DMS 273 (cell line): ENCODE measurements at regions not wholly inside any gene's neighbourhood (a gene's known extent, or its start where the extent isn't known, plus 50 kb on each side); places are given as distances from the start of the nearest gene placed in this dataset.

Experiments
- DNase-seq: peaks from one replicate; lab custom pipeline; 2025; ENCODE audit not compliant: unreplicated experiment; lab: John Stamatoyannopoulos, UW

DNA sequence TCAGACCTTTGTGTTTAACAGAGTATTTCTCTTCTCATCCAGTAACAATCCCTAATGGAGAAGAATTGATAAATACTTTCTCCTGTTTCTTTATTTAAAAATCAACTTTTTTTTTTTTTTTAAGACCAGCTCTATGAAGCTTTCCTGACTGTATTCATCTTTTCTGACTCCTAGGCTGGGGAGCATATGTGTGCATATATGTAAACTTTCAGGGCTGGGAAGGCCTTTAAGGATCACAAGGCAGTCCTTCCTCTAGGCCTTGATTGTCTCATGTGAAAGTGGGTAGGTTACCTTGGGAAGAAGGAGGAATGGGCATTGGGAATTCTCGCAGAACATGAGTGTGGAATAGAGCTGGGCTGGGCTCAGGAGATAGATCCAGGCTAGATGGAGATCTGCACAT, 292.9 kb upstream of the SALL1 start:
- DNase-seq: no peak

DNA sequence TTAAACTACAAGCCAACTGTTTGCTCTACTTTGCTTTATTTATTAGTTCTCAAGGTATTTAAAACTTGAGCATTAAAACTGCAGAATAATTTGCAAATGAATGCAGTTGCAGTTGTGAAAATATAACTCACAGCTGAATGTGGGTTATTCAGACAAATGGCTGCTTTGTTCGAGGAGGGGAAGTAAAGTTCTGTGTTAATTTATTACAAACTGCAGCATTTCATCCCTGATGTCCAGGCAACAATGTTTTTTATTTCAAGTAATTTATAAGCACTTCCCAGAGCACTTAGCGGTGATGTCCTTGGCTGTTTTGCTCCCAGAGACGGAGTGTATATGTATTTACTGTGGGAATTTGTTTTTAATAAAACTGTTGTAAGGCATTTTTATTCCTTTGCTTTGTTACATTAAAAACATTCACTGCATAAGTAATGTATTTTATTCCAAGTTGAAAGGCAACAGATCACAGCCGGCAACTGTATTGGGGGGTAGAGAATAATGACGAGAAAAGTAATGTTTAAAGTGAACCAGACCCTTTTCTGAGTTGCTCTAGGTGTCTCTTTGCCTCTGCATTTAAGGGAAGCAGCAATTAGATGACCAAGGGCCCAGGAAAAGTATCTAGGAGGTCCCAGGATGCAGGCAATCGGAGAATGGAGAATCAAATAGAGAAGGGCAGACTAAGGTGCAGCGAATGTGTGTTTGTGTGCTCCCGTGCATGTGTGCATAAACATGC, 291.2 kb upstream of the SALL1 start:
- DNase-seq: no peak

DNA sequence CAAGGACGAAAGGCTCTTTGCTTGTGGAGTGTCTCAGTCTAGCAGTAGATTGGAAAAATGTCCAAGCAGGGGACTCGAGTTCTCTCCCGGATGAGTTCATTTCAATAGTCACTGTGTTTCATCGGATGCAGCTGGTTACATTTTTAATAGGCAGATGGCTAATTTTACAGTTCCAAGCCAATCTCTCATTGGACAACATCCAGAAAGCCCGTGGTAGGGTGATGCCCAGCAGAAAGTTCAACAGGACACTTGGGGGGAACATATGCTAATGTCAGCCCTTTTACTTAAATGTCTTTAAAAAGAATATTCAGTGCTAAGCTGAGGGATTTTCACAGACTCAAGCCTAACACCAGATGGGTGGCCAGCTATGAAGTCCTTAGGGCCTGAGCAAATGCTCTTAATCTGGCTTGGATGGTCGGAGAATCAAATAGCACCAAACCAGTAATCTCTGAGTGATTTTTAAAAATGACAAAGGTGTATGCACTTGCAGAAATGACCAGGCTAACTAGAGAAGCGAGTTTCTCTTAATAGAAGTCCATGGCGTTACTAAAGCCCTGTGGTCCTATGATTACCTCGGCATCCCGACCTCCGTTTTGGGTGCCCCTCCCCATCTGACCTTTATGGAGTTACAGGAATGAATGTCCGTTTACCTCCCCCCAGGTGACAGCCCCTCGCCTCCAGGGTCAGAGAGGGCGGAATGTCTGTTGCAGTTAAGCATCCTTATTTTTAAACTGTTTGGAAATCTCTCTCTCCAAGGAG, 289.2 kb upstream of the SALL1 start:
- peak; percentile 76 for DNase-seq

DNA sequence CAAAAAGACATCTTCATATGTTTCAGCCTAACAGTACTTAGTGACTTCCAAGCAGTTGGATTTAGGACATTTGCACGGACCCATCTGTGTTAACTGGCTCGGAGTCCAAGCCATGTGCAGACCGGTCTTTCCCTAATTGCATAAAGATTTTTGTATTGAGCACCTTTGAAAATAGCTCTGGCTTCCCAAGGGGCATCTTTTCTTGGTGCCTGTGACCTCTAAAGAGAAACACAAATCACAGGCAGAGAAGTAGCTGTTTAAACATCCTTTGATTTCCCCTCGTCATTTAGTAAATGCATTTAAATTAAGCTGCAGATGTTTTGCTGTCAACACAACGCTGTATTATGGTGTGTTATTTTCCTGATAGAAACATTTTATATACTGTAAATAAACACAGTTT, 288.2 kb upstream of the SALL1 start:
- DNase-seq: peak; percentile 24

DNA sequence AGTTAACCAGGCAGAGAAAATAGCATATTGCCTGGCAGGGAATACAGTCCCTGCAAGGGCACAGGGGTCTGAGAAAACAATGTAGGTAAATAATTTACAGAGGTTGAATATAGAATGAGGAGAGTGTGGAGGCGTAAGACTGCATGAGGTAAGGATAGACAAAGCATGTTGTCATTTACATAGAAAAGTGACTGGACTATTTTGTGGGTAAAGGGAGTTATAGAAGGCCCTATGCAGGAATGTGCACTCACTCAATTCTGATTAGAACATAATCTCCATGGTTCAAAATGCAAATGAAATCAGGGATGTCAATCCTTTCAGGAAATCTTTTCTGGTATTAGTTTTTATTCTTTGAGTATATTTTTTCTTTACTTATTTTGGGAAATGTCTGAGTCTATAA, 285.7 kb upstream of the SALL1 start:
- no peak for DNase-seq

DNA sequence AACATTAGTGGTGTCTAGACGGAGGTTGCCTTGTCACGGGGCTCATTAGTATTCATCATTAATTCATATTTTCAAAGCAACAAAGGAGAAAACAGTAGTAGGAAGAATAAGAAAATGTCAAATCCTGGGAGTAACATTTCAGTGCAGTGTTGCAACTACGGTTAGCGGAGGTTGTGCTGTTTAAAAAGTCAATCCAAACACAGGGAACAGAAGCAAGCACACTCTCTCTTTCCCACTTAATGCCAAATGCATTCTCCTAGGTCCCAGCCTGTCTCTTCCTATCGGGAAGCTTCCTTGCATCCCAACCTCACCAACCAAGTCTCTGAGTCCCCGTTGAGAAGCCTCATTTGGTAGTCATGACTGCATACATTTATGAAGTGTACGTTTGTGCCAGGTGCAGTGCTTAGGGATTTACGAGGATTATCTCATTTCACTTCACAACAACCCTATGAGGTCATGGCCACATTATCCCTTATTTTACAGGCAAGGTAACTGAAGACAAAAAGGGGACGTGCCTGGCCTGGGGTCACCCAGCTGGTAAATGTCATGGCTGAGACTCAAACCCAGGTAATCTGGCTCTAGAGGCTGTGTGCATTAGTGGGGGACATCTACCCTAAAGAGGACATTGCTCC, 283.6 kb upstream of the SALL1 start:
- DNase-seq: no peak

DNA sequence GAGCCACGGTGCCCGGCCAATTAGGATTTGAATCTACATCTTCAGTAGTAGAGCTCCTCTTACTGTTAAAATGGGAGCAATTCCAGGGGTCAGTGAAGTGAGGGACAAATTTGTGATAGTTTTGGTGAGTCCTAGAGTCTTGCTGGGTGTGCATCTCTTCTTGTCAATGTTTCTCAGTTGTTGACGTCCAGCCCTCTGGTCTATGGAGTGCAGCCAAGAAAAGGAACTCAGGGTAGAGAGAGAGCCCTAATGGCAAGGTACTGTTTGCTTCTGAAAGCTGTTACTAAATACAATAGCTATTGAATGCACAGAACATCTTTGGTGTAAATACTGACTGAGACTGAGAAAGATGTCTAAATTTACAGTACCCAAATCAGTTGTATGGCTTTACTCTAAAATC, 282.5 kb upstream of the SALL1 start:
- no peak for DNase-seq

DNA sequence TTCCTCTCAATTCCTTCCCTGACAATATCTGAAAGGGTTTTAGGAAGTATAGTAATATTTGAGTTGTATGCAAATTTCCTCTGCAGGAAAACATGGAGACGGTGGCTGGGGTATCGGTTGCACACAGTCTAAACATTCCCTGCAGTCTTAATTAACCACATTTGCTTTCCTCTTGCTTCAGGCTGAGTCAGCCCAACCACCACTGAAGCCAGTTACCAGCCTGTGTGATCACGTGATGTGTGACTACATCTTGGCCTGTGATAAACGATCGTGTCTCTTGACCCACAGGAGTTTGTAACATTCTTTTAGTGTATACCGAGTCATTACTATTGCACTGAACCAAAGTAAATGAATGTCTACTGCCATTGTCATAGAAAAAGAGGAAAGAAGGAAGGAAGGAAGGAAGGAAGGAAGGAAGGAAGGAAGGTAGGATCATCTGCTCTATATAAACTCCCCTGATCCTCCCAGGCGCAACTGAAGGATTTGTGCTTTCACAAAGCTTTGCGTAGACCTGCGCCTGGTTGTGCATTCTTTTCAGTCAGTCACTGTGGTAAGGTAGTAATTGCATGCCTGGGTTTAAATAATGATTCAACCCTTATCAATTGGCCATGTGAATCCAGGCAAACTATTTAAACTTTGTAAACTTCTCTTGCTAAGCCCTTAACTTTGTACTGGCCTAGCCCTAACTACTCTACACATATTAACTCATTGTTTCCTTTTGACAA, 280.6 kb upstream of the SALL1 start:
- peak; percentile 51 for DNase-seq

DNA sequence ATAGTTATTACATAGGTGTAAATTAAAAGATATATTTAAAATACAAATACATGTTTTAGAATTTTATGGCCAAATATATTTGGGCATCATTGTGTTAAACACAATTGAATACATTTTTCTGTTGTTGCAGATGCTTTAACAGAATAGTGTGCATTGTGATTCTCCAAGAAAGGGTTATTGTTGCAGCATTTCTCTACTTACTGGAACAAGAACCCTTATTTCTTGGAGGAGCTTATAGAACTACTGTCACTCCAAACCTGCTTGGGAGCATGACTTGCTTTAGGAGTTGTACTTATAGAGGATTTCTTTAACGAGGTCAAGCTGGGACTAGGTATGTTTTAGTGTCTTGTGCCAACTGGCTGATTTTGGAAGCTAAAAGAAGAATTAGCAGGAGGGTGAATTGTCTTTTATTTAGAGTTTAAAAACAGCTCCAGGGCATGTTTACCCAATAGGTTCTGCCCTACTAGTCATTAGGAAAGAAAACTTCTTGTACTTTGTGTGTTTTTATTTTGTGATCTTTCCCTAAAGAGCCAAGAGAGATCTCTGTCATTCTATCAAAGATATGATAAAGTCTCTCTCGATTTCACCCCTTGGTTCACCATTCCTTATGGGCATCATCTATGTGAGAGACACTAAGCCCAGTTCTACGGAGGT, 279.8 kb upstream of the SALL1 start:
- no peak for DNase-seq

DNA sequence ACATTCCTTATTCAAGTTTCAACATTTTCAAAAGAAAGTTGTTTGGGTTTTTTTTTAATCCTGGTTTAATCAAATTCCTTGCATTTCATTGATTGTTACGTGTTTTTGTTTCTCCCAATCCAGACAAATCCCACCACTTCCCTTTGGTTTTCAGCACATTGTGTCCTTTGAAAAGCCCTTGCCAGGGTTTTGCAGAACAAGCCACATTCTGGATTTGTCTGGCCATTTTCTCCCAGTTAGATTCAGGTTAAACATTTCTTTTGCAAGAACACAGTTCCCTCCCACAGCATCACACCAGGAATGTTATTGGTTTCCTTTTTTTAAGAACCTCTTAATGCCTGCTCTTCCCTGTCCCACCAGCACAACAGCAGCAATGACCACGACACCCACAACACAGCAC, 278.0 kb upstream of the SALL1 start:
- no peak for DNase-seq

DNA sequence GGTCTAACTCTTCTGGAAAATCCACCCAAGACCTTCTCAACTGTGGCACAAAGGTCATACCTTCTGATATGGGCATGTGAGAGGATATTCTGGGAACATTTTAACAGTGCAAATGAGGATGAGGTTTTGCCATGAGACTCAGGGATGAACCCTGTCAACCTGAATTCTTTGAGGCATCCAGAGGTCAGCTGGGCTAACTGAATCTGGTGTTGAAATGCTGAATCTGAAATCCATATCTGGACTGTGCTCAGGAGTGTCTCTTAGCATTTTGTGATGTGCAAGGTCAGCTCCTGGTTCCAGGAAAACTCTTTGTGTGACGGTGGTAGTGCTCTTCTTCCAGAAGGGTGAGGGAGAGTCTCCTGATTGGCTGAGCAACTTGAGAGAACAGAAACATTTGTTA, 276.0 kb upstream of the SALL1 start:
- no peak for DNase-seq

DNA sequence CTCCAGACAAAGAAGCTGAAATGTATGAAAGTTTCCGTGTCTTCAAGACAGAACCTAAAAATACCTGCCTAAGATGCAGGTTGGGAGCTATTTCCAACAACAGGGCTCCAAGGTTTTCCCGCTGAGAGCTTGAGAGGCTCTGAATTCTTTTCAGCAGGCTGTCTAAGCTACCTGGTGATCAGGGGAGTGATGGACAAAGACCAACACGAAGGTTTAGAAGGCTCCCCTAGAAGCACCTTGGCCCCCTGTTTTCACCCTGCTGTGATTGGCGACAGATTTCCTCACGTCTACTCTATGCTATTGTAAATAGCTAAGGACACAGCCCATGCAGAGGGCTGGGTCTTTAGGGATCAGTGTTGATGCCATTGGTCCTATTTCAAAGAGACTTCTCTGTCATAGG, 275.2 kb upstream of the SALL1 start:
- no peak for DNase-seq

DNA sequence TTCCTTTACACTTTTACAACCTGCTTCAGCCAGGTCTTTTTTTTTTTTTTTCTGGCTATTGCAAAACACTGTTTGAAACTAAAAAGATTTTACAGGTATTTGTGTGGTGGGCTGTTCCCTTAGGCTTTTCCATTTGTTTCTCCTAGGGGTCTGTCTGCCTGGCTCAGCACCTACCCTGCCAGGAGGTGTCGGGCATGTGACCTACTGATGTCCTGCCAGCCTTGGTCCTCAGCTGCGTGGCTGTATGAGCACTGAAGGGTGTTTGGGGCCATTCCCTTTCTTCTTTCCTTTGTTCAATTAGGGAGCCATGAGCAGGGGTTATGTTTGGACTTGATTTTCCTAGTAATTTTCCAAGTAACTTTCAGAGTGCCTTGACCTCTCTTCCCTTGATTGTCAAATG, 269.2 kb upstream of the SALL1 start:
- no peak for DNase-seq

DNA sequence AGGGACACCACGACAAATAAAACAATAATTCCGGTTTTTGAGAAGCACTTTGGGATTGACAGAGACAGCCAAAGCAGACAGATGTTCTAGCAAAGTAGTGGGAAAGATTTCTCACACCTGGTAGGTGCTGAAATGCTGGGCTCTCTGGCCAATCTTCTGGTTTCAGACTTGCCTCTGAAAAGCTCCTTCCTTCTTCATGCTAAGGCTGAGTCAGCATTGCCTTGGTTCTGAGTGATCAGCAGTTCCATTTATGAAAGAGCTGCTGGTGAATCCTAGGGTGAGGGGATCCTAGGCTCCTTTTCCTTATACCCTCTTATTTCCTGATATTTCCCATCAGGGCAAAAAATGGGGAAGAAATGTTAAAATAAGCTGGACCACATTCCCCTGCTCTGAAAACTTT, 268.7 kb upstream of the SALL1 start:
- DNase-seq: no peak

DNA sequence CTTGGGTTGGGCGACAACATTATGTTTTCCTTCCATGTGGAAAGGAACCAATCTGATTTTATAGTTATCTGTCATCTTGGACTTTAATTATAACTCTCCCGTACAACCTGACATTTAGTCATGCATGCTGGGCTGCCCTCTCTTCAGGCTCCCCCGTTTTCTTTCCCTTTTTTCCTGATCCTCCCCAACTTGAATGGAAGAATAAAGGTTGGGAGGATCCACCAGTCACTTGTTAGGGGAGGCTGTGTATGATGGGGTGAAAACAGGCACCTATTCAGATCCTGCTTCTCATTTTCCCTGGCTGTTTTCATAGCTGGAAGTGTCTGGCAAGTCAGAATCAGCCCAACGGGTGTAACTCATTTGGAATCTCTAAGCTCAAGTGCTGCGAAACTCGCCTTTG, 267.2 kb upstream of the SALL1 start:
- no peak for DNase-seq

DNA sequence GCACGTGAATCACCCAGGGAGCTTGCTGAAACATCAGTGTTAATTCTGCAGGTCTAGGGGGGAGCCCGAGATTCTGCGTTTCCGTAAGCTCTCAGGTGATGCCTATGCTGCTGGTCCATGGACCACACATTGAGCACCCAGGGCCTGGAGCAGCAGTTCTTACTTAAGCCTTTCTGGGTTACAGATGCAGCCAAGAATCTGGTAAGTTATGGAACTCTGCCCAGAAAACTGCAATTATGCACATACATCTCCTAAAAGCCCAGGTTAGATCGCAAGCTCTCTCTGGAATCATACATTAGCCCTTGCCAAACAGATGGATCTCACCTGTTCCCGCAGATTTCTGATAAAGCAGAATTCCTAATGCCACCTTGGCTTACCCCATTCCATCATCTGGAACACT, 265.9 kb upstream of the SALL1 start:
- peak; percentile 82 for DNase-seq

DNA sequence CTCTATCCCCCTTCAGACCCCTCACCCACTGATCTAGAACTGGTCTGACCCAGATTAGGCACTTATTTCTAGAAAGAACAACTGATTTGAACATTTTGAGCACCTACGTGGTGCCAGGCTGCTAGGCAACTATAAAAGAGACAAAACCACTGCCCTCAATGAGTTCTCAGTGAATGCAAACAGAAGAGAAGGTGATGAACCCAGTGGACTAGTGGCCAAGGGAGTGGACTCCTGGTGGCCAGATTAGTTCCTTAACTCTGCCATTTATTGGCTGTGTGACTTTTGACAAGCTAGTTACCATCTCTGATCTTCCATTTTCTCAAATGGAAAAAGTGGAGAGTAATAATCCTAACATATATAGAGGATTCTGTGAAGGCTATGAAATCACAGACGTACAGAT, 259.1 kb upstream of the SALL1 start:
- DNase-seq: no peak

DNA sequence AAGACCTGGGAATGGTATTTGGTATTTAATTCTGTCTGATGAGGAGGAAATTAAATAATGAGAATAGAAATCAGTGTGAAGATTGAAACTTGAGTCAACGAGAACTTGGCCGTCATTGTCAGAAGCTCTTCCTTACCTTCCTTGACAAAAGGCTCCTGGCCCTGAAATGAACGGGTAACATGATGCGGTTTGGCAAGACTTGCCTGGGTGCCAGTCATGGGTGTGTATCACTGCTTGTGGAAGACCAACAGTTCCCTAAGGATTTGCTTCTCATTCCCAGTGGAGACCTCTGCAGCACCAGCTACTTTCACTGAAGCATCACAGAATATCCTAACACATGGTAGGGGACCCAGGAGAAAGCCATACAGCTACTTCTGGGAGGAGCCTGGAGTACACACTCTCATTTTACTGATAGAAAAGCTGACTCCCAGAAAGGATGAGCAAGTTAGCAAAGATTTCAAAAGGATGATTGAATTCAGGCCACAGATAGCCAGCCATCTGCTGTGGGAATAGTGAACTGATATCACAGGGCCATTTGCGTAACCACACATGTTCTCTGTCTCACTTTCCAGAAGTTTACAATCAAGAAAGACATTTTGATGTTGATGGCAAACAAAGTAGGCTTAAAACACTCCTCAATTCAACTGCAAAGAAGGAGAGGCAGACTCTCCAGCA, 258.1 kb upstream of the SALL1 start:
- DNase-seq: no peak

DNA sequence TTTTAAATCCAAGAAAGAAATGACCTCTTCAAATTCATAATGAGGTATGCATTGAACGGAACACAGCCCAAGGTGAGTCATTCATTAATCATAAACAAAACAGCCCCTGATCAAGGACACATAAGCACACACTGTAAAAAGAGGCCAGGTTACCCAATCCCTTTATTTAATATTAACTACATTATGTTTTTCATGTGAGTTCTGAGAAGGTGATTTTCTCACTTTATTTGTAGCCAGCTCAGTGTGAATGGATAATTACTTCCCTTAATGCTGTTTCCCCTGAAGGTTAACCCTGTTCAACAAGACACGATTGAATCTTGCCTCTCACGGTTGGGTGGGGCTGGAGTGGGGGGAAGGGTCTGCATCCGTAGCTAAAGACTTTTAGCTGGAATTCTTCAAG, 257.3 kb upstream of the SALL1 start:
- DNase-seq: no peak

DNA sequence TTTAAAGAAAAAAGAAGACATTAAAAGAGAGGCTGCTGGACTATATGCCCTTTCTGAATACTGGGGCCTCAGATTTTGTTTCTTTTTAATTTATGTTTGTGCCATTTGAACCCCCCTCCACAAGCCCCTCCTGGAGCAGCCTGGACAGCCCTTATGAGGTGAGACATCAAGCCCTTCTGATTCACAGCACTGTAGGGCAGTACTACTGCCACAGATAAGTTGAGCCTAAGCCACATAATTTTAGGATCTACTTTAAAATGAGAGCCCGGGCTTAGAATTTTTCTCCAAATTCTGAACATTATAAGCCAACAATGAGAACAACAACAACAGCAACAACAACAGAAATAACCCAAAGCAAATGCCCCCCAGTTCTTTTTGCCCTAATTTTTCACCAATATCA, 256.9 kb upstream of the SALL1 start:
- no peak for DNase-seq

DNA sequence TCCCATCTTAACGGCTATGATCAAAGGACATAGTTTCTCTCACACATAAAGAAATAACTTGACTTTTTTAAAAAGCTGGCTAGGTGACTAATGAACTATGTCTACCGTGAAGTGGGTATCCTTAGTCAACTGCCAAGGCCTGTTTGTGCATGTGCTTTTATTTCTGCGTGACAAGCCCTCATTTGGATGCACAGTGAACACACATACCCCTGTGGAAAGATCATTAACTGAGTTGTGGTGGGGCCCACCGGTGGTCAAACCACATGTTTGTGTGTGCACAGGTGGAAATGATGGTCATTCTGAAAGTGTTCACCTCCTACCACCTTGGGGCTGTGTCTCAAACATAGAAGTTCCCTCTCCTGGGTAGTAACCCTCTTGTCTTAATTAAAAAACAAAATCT, 256.1 kb upstream of the SALL1 start:
- DNase-seq: no peak
